ENCODE measurements at regions not wholly inside any gene's neighbourhood (a gene's known extent, or its start where the extent isn't known, plus 50 kb on each side); places are given as distances from the start of the nearest gene placed in this dataset.

- TF ChIP-seq CEBPB (IDR thresholded peaks at IDR 0.05; ENCODE audit: low read depth, low read length) (no peak), RNF2 (IDR thresholded peaks at IDR 0.05; ENCODE audit: borderline replicate concordance, low read depth, low read length, missing control alignments, poor library complexity, severe bottlenecking) (no peak), RFX5 (IDR thresholded peaks at IDR 0.05; ENCODE audit: borderline replicate concordance, low read depth, low read length) (no peak), POLR2AphosphoS5 (IDR thresholded peaks at IDR 0.05; ENCODE audit: low read depth, low read length) (no peak), MAFK (IDR thresholded peaks at IDR 0.05; ENCODE audit: low read depth, low read length) (no peak), EGR1 (IDR thresholded peaks at IDR 0.05; ENCODE audit: borderline replicate concordance, low read depth, low read length) (no peak), CTCF (IDR thresholded peaks at IDR 0.05; ENCODE audit: control extremely low read depth in 1 of 3, insufficient read depth in 1 of 3, low read depth in 1 of 3, low read length in 3 of 3) (no peak), USF2 (IDR thresholded peaks at IDR 0.05; ENCODE audit: low read length) (no peak), ZNF274 (IDR thresholded peaks at IDR 0.05; ENCODE audit: borderline replicate concordance, extremely low read depth, low read length) (no peak), TCF12 (IDR thresholded peaks at IDR 0.05; ENCODE audit: low read depth, low read length) (no peak), SP2 (IDR thresholded peaks at IDR 0.05; ENCODE audit: low read length) (no peak)
These were observed 245.9 kb downstream of the CRLF2 start for GRCh38 chrX:966396-967070.

Data from H1 (cell line).